SU-DHL-6 (cell line): ENCODE measurements at regions not wholly inside any gene's neighbourhood (a gene's known extent, or its start where the extent isn't known, plus 50 kb on each side); places are given as distances from the start of the nearest gene placed in this dataset.

Source experiments
- H2AFZ ChIP-seq: fragments of 200-600 bp; sonication (generic); 2 replicates; pipeline ENCODE4 v1.6.1; 2014; ENCODE audit warnings: low read depth, mild to moderate bottlenecking, moderate library complexity, mixed read lengths, antibody characterized with exemption, low read length; ENCODE audit not compliant: severe bottlenecking
- H3F3A ChIP-seq: fragments of 200-600 bp; shearing (Covaris generic); 2 replicates; pipeline ENCODE4 v1.6.0; 2016; ENCODE audit warnings: antibody characterized with exemption, mild to moderate bottlenecking; ENCODE audit not compliant: insufficient read depth
- H3K27ac ChIP-seq: fragments of 200-600 bp; sonication (generic); 2 replicates; pipeline ENCODE4 v1.5.1; 2016; ENCODE audit warnings: low read depth, mild to moderate bottlenecking, low read length, moderate library complexity, mixed read lengths
- H3K27me3 ChIP-seq: fragments of 200-600 bp; sonication (generic), shearing (Covaris generic); 2 replicates; pipeline ENCODE4 v1.6.0; 2014; ENCODE audit warnings: mild to moderate bottlenecking, low read length
- H3K36me3 ChIP-seq: fragments of 200-600 bp; sonication (generic); 2 replicates; pipeline ENCODE4 v1.6.1; 2014; ENCODE audit warnings: mild to moderate bottlenecking, low read length, mixed read lengths
- H3K4me2 ChIP-seq: fragments of 300-600, 200-600 bp; shearing (Covaris generic), sonication (generic); 2 replicates; pipeline ENCODE4 v1.6.0; 2014; ENCODE audit warnings: low read length, low read depth, mild to moderate bottlenecking; ENCODE audit not compliant: poor library complexity, severe bottlenecking
- H3K4me3 ChIP-seq: fragments of 200-600 bp; sonication (generic); 2 replicates; pipeline ENCODE4 v1.5.1; 2014; ENCODE audit warnings: antibody characterized with exemption, low read length, mild to moderate bottlenecking, mixed read lengths; ENCODE audit not compliant: insufficient read depth, poor library complexity, severe bottlenecking
- H3K79me2 ChIP-seq: fragments of 200-600 bp; sonication (generic); 2 replicates; pipeline ENCODE4 v1.6.1; 2014; ENCODE audit warnings: mild to moderate bottlenecking, low read length, moderate library complexity; ENCODE audit not compliant: insufficient read depth
- H3K9ac ChIP-seq: fragments of 200-600 bp; sonication (generic); 2 replicates; pipeline ENCODE4 v1.7.0; 2014; ENCODE audit warnings: mild to moderate bottlenecking, low read length
- H3K9me2 ChIP-seq: fragments of 200-600 bp; sonication (generic); replicated peaks from 2 replicates; pipeline ENCODE4 v1.6.1; 2014; ENCODE audit warnings: low read length; ENCODE audit not compliant: insufficient read depth
- H3K9me3 ChIP-seq: fragments of 200-600 bp; sonication (generic); 2 replicates; pipeline ENCODE4 v1.6.1; 2014; ENCODE audit warnings: low read length, mixed read lengths; ENCODE audit not compliant: insufficient read depth
- H4K20me1 ChIP-seq: fragments of 200-600 bp; sonication (generic); 2 replicates; pipeline ENCODE4 v1.6.1; 2014; ENCODE audit warnings: low read depth, mild to moderate bottlenecking, antibody characterized with exemption, low read length, moderate library complexity, mixed read lengths
- CTCF ChIP-seq: fragments of 200-600 bp; sonication (generic); IDR thresholded peaks from one replicate; pipeline ENCODE4 v1.5.1; 2017; ENCODE audit warnings: antibody characterized with exemption, mild to moderate bottlenecking, low read length, moderate library complexity; ENCODE audit not compliant: insufficient read depth, poor library complexity, severe bottlenecking
- EZH2phosphoT487 ChIP-seq: fragments of 200-600 bp; sonication (generic), shearing (Covaris generic); conservative IDR thresholded peaks from 2 replicates; pipeline ENCODE4 v1.6.1; 2018; ENCODE audit warnings: mild to moderate bottlenecking, antibody characterized with exemption, low read length, moderate library complexity, mixed read lengths

GRCh38 chr5:174374206-174374605 lies 328.7 kb downstream of the NSG2 start:
- Histone ChIP-seq H3K9me2 (no peaks in the 10 kb centered on the region), H3F3A (no peaks in the 10 kb centered on the region), H3K79me2 (no peaks in the 10 kb centered on the region), H3K27ac (no peak overlapping the region), H3K9me3 (no peaks in the 10 kb centered on the region), H3K27me3 (no peaks in the 10 kb centered on the region), H4K20me1 (no peaks in the 10 kb centered on the region), H3K36me3 (no peaks in the 10 kb centered on the region), H3K9ac (no peak overlapping the region), H3K4me2 (no peak overlapping the region), H2AFZ (no peak overlapping the region), H3K4me3 (no peak overlapping the region)
- no peak for TF ChIP-seq CTCF
- no peak for TF ChIP-seq EZH2phosphoT487

GRCh38 chr5:174376056-174376455 lies 330.6 kb downstream of the NSG2 start:
- H4K20me1 ChIP-seq, result no peaks in the 10 kb centered on the region
- no peaks in the 10 kb centered on the region for H3K27me3 ChIP-seq
- H3K9me2 ChIP-seq, result no peaks in the 10 kb centered on the region
- TF ChIP-seq CTCF, result no peak
- no peak for TF ChIP-seq EZH2phosphoT487
- H3K27ac ChIP-seq, result no peak overlapping the region
- no peak overlapping the region for H3K4me3 ChIP-seq
- H3K4me2 ChIP-seq, result no peak overlapping the region
- no peak overlapping the region for H2AFZ ChIP-seq
- no peaks in the 10 kb centered on the region for H3K36me3 ChIP-seq
- H3K9ac ChIP-seq, result no peak overlapping the region
- H3F3A ChIP-seq, result no peaks in the 10 kb centered on the region
- no peaks in the 10 kb centered on the region for H3K79me2 ChIP-seq
- no peaks in the 10 kb centered on the region for H3K9me3 ChIP-seq

GRCh38 chr5:174376726-174377373 lies 331.3 kb downstream of the NSG2 start:
- H3K79me2 ChIP-seq, result no peaks in the 10 kb centered on the region
- H3K27ac ChIP-seq, result no peak overlapping the region
- H3K36me3 ChIP-seq, result no peaks in the 10 kb centered on the region
- H3K9me3 ChIP-seq, result no peaks in the 10 kb centered on the region
- H3K9ac ChIP-seq, result no peak overlapping the region
- TF ChIP-seq EZH2phosphoT487 (no peak), CTCF (no peak)
- no peaks in the 10 kb centered on the region for H3F3A ChIP-seq
- H3K4me3 ChIP-seq, result no peak overlapping the region
- H3K9me2 ChIP-seq, result no peaks in the 10 kb centered on the region
- H4K20me1 ChIP-seq, result no peaks in the 10 kb centered on the region
- no peak overlapping the region for H2AFZ ChIP-seq
- no peak overlapping the region for H3K4me2 ChIP-seq
- no peaks in the 10 kb centered on the region for H3K27me3 ChIP-seq
